ENCODE measurements at regions not wholly inside any gene's neighbourhood (a gene's known extent, or its start where the extent isn't known, plus 50 kb on each side); places are given as distances from the start of the nearest gene placed in this dataset.

- H3K27me3 ChIP-seq (ENCODE audit: insufficient read depth, low read depth), result no peaks in the 10 kb centered on the region
- H4K20me1 ChIP-seq (ENCODE audit: insufficient read depth), result no peaks in the 10 kb centered on the region
- no peaks in the 10 kb centered on the region for H3K4me1 ChIP-seq (ENCODE audit: low read depth, poor library complexity, severe bottlenecking)
- no peak overlapping the region for H3K4me2 ChIP-seq
- H3K36me3 ChIP-seq (ENCODE audit: insufficient read depth), result no peaks in the 10 kb centered on the region
- no peak overlapping the region for H3K27ac ChIP-seq
- no peak overlapping the region for H3K4me3 ChIP-seq (IDR thresholded peaks at IDR 0.05; ENCODE audit: insufficient read depth, low read depth, low read length)
- no peak overlapping the region for H3K9ac ChIP-seq
- no peaks in the 10 kb centered on the region for H3K79me2 ChIP-seq (ENCODE audit: insufficient read depth, low read depth)
- no peak for TF ChIP-seq CTCF (conservative IDR thresholded peaks at IDR 0.05; ENCODE audit: low read depth, low read length)
- H2AFZ ChIP-seq (ENCODE audit: low read depth), result no peak overlapping the region
Observed at GRCh38 chr9:99445371-99445891, 223.3 kb downstream of the SEC61B start.

GRCh38 chr9:99445920-99446319 lies 223.8 kb downstream of the SEC61B start:
- H2AFZ ChIP-seq (ENCODE audit: low read depth), result no peak overlapping the region
- no peak overlapping the region for H3K4me2 ChIP-seq
- H4K20me1 ChIP-seq (ENCODE audit: insufficient read depth), result no peaks in the 10 kb centered on the region
- no peak for TF ChIP-seq CTCF (conservative IDR thresholded peaks at IDR 0.05; ENCODE audit: low read depth, low read length)
- no peak overlapping the region for H3K4me3 ChIP-seq (IDR thresholded peaks at IDR 0.05; ENCODE audit: insufficient read depth, low read depth, low read length)
- no peaks in the 10 kb centered on the region for H3K79me2 ChIP-seq (ENCODE audit: insufficient read depth, low read depth)
- H3K27ac ChIP-seq, result no peak overlapping the region
- no peak overlapping the region for H3K9ac ChIP-seq
- no peaks in the 10 kb centered on the region for H3K27me3 ChIP-seq (ENCODE audit: insufficient read depth, low read depth)
- no peaks in the 10 kb centered on the region for H3K36me3 ChIP-seq (ENCODE audit: insufficient read depth)
- H3K4me1 ChIP-seq (ENCODE audit: low read depth, poor library complexity, severe bottlenecking), result no peaks in the 10 kb centered on the region

- Histone ChIP-seq H3K79me2 (ENCODE audit: insufficient read depth, low read depth) (no peaks in the 10 kb centered on the region), H3K4me2 (no peak overlapping the region), H3K27ac (no peak overlapping the region), H4K20me1 (ENCODE audit: insufficient read depth) (no peaks in the 10 kb centered on the region), H3K4me1 (ENCODE audit: low read depth, poor library complexity, severe bottlenecking) (no peaks in the 10 kb centered on the region), H3K27me3 (ENCODE audit: insufficient read depth, low read depth) (no peaks in the 10 kb centered on the region), H3K4me3 (IDR thresholded peaks at IDR 0.05; ENCODE audit: insufficient read depth, low read depth, low read length) (no peak overlapping the region), H3K36me3 (ENCODE audit: insufficient read depth) (no peaks in the 10 kb centered on the region), H2AFZ (ENCODE audit: low read depth) (no peak overlapping the region), H3K9ac (no peak overlapping the region)
- no peak for TF ChIP-seq CTCF (conservative IDR thresholded peaks at IDR 0.05; ENCODE audit: low read depth, low read length)
Observed at GRCh38 chr9:99447951-99448350, 225.9 kb downstream of the SEC61B start.

- Histone ChIP-seq H3K9ac (no peak overlapping the region), H3K4me3 (IDR thresholded peaks at IDR 0.05; ENCODE audit: insufficient read depth, low read depth, low read length) (no peak overlapping the region), H3K27me3 (ENCODE audit: insufficient read depth, low read depth) (no peaks in the 10 kb centered on the region), H3K4me2 (no peak overlapping the region), H4K20me1 (ENCODE audit: insufficient read depth) (no peaks in the 10 kb centered on the region), H2AFZ (ENCODE audit: low read depth) (no peak overlapping the region), H3K4me1 (ENCODE audit: low read depth, poor library complexity, severe bottlenecking) (no peaks in the 10 kb centered on the region), H3K27ac (no peak overlapping the region), H3K79me2 (ENCODE audit: insufficient read depth, low read depth) (no peaks in the 10 kb centered on the region), H3K36me3 (ENCODE audit: insufficient read depth) (no peaks in the 10 kb centered on the region)
- TF ChIP-seq CTCF (conservative IDR thresholded peaks at IDR 0.05; ENCODE audit: low read depth, low read length), result no peak
Observed at GRCh38 chr9:99449726-99450125, 227.6 kb downstream of the SEC61B start.
